Fibroblast of lung (primary cell): ENCODE measurements at regions not wholly inside any gene's neighbourhood (a gene's known extent, or its start where the extent isn't known, plus 50 kb on each side); places are given as distances from the start of the nearest gene placed in this dataset.

Experiments
- DNase-seq, 2 donors: peaks; one replicate each; pipeline versions ENCODE4 v3.0.0 to v3.0.0-alpha.2; 2010; ENCODE audit warnings: low read depth in 2 of 2
- H2AFZ ChIP-seq: 2 replicates; pipeline ENCODE4 v1.5.1; 2012; ENCODE audit warnings: low read length, control low read depth, inconsistent platforms
- H3K27ac ChIP-seq: 2 replicates; pipeline ENCODE4 v1.5.1; 2011; ENCODE audit warnings: low read length, control low read depth; ENCODE audit not compliant: insufficient read depth
- H3K27me3 ChIP-seq: 2 replicates; pipeline ENCODE4 v1.5.1; 2011; ENCODE audit warnings: mild to moderate bottlenecking, low read length; ENCODE audit not compliant: control insufficient read depth, insufficient read depth
- H3K36me3 ChIP-seq: 2 replicates; pipeline ENCODE4 v1.5.1; 2011; ENCODE audit warnings: low read length; ENCODE audit not compliant: control insufficient read depth, insufficient read depth
- H3K4me1 ChIP-seq: 2 replicates; pipeline ENCODE4 v1.5.1; 2011; ENCODE audit warnings: low read length; ENCODE audit not compliant: control insufficient read depth, insufficient read depth; ENCODE audit errors: extremely low read depth
- H3K4me2 ChIP-seq: 2 replicates; pipeline ENCODE4 v1.5.1; 2011; ENCODE audit warnings: low read length, control low read depth; ENCODE audit not compliant: insufficient read depth; ENCODE audit errors: extremely low read depth
- H3K4me3 ChIP-seq, 4 experiments: fragments of 200-600 bp in 1 of 4; sonication (generic) in 1 of 4; replicated peaks in 1 of 4; 2 replicates each; pipeline ENCODE4 v1.5.1; 2011 to 2016; ENCODE audit warnings: low read length in 4 of 4, low read depth in 3 of 4, mild to moderate bottlenecking in 3 of 4, control low read depth in 2 of 4, inconsistent platforms in 1 of 4, mixed read lengths in 1 of 4; ENCODE audit not compliant: insufficient read depth in 1 of 4; ENCODE audit errors: control extremely low read depth in 1 of 4
- H3K79me2 ChIP-seq: 2 replicates; pipeline ENCODE4 v1.5.1; 2012; ENCODE audit warnings: mild to moderate bottlenecking, low read length, inconsistent platforms; ENCODE audit not compliant: control insufficient read depth, insufficient read depth
- H3K9ac ChIP-seq: 2 replicates; pipeline ENCODE4 v1.5.1; 2011; ENCODE audit warnings: mild to moderate bottlenecking, low read length, control low read depth; ENCODE audit not compliant: insufficient read depth
- H3K9me3 ChIP-seq: 2 replicates; pipeline ENCODE4 v1.5.1; 2012; ENCODE audit warnings: low read depth, low read length; ENCODE audit not compliant: control insufficient read depth, insufficient read depth
- H4K20me1 ChIP-seq: 2 replicates; pipeline ENCODE4 v1.5.1; 2011; ENCODE audit warnings: low read length; ENCODE audit not compliant: control insufficient read depth, insufficient read depth; ENCODE audit errors: extremely low read depth
- EZH2 ChIP-seq: IDR thresholded peaks from 2 replicates; pipeline ENCODE4 v1.5.1; 2012; ENCODE audit warnings: low read length, control low read depth, mild to moderate bottlenecking; ENCODE audit errors: missing control alignments
- TF ChIP-seq, protein P1 (sequence below), 2 donors: IDR thresholded peaks in 1 of 2; conservative IDR thresholded peaks in 1 of 2; 1 replicate in 1 of 2; 2 replicates in 1 of 2; pipeline ENCODE4 v1.5.1; 2011 to 2012; ENCODE audit warnings: low read length in 2 of 2, control low read depth in 1 of 2, inconsistent platforms in 1 of 2, low read depth in 1 of 2, mild to moderate bottlenecking in 1 of 2

DNA sequence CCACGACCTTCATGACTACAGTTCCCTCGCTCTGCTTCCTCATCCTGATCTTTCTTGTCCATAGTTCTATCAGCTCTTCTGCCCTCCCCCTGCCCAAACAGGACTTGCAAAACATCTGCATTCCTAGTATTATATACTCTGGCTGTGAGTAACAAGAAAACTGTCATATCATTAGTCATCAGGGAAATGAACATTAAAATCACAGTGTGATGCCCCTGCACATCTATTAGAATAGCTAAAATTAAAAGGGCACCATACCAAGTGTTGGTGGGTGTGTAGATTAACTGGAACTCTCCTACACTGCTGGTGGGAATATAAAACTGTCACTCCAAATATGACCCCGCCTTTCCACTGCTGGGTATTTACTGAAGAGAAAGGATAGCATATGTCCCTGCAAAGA, 141.8 kb downstream of the C7orf25 start:
- H3K4me3 ChIP-seq: no peak overlapping the region
- no peak for DNase-seq
- no peaks in the 10 kb centered on the region for H3K36me3 ChIP-seq
- no peaks in the 10 kb centered on the region for H3K9me3 ChIP-seq
- H3K27me3 ChIP-seq: no peaks in the 10 kb centered on the region
- H2AFZ ChIP-seq: no peak overlapping the region
- H3K9ac ChIP-seq: no peak overlapping the region
- TF ChIP-seq, protein P1, sequence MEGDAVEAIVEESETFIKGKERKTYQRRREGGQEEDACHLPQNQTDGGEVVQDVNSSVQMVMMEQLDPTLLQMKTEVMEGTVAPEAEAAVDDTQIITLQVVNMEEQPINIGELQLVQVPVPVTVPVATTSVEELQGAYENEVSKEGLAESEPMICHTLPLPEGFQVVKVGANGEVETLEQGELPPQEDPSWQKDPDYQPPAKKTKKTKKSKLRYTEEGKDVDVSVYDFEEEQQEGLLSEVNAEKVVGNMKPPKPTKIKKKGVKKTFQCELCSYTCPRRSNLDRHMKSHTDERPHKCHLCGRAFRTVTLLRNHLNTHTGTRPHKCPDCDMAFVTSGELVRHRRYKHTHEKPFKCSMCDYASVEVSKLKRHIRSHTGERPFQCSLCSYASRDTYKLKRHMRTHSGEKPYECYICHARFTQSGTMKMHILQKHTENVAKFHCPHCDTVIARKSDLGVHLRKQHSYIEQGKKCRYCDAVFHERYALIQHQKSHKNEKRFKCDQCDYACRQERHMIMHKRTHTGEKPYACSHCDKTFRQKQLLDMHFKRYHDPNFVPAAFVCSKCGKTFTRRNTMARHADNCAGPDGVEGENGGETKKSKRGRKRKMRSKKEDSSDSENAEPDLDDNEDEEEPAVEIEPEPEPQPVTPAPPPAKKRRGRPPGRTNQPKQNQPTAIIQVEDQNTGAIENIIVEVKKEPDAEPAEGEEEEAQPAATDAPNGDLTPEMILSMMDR (conservative IDR thresholded peaks at IDR 0.05 in 1 of 2, IDR thresholded peaks at IDR 0.05 in 1 of 2; ENCODE audit: low read depth in 1 of 2, low read length in 2 of 2): no peak
- no peak for TF ChIP-seq EZH2
- no peak overlapping the region for H3K4me2 ChIP-seq
- no peaks in the 10 kb centered on the region for H3K79me2 ChIP-seq
- H3K4me1 ChIP-seq: no peaks in the 10 kb centered on the region
- no peaks in the 10 kb centered on the region for H4K20me1 ChIP-seq
- H3K27ac ChIP-seq: no peak overlapping the region

DNA sequence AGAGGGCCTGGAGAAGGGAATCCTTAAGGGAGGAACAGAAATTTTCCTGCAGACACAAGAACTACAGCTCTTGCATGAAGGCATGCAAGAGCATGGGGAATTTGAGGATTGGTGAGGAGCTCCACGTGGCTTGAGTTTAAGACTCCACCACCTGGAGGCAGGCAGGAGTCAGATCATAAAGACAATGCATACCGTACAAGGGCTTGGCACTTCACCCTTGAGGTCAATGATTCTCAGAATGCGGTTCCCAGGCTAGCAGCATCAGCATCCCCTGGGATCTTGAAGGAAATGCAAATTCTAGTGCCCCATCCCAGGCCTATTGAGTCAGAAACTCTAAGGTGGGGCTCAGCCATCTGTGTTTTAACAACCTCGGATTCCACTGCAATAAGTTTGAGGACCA, 143.8 kb downstream of the C7orf25 start:
- H3K9ac ChIP-seq: no peak overlapping the region
- H4K20me1 ChIP-seq: no peaks in the 10 kb centered on the region
- H3K36me3 ChIP-seq: no peaks in the 10 kb centered on the region
- no peak for TF ChIP-seq EZH2
- TF ChIP-seq, protein P1 (conservative IDR thresholded peaks at IDR 0.05 in 1 of 2, IDR thresholded peaks at IDR 0.05 in 1 of 2; ENCODE audit: low read depth in 1 of 2, low read length in 2 of 2): no peak
- DNase-seq: no peak
- H3K4me1 ChIP-seq: no peaks in the 10 kb centered on the region
- H3K4me3 ChIP-seq: no peak overlapping the region
- no peak overlapping the region for H2AFZ ChIP-seq
- H3K27ac ChIP-seq: no peak overlapping the region
- no peaks in the 10 kb centered on the region for H3K27me3 ChIP-seq
- H3K79me2 ChIP-seq: no peaks in the 10 kb centered on the region
- no peaks in the 10 kb centered on the region for H3K9me3 ChIP-seq
- no peak overlapping the region for H3K4me2 ChIP-seq

DNA sequence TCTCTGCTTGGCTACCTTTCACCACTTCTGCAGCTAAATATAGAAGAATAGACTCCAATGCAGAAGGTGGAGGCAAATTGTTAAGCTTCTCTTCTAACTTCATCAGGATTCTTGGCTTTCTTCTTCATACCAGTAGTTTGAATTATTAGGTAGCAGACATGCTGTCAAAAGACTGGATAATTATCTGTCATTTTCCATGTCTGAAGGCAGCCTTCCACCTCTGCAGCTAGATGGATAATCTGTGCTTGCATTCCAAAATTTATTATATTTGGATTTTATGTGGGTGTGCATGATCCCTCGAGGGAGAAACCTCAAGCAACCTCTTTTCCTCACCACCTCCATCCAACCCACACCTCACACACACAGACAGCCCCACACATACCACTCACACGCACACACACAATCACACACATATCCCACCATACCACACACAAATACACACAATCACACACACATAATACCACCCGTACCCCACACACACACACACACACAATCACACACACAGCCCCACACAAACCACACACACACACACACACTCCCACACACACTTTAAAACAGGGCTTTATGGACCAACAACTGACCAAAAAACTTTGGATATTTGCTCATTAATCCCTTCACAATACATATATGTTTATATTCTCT, 145.0 kb downstream of the C7orf25 start:
- no peaks in the 10 kb centered on the region for H3K36me3 ChIP-seq
- H3K27ac ChIP-seq: no peak overlapping the region
- no peak overlapping the region for H3K4me2 ChIP-seq
- H2AFZ ChIP-seq: no peak overlapping the region
- no peaks in the 10 kb centered on the region for H4K20me1 ChIP-seq
- H3K9ac ChIP-seq: no peak overlapping the region
- no peaks in the 10 kb centered on the region for H3K9me3 ChIP-seq
- TF ChIP-seq, protein P1 (conservative IDR thresholded peaks at IDR 0.05 in 1 of 2, IDR thresholded peaks at IDR 0.05 in 1 of 2; ENCODE audit: low read depth in 1 of 2, low read length in 2 of 2): no peak
- TF ChIP-seq EZH2: no peak
- no peaks in the 10 kb centered on the region for H3K4me1 ChIP-seq
- H3K79me2 ChIP-seq: no peaks in the 10 kb centered on the region
- no peak overlapping the region for H3K4me3 ChIP-seq
- no peak for DNase-seq
- no peaks in the 10 kb centered on the region for H3K27me3 ChIP-seq
